ENCODE measurements at regions not wholly inside any gene's neighbourhood (a gene's known extent, or its start where the extent isn't known, plus 50 kb on each side); places are given as distances from the start of the nearest gene placed in this dataset.
A peak's percentile ranks its signal among the peaks of the same experiment; 100 is the strongest.

DNA sequence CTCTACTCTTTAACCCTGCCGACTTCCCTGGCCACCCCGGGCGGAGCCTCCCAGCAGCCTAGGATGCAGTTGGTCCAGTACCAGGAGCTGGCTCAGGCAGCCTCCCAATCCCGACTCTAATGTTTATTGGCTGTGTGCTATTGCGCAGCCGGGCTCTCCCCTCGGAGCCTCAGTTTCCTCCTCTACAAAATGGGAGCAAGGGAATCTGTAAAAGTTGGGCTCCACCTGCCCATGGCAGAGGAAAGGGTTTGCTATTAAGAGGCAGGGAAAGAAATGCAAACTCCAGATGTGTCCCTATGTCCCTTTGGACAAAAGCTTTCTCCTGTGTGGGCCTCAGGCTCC is 140.8 kb upstream of the PJA1 start:
- no peak for DNase-seq (ENCODE audit: low read depth in 2 of 2)

DNA sequence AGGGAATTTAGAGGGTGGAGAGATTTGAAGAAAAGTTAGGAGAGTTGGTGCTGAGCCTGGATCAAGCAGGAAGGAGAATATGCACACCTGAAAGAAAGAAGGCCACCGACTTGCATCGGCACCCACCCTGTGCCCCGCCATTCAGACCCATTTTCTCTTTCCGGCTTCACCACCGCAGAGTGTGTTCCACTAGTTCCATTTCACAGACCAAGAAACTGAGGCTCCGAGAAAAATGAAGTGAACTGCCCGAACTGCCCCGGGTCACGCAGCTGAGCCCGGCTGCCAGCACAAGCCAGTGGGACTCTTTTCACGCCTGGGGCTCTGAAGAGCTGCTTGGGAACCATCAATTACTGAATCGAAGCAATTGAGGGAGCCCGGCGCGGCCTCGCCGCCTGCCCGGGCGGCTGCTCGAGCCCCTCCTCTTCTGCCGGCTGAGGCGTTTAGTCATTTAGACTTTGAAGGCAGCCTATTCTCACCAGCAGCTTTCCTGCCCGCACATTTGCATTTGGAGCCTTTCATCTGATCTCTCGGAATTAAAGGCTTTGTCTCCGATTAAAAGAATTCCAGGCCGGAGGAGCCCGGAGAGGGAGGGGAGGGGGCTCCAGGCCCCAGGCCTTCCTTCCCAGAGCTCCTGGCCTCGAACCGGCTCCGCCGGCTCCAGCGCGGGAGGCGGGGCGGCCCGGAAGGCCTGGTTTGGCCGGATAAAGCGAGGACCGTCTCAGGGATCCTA is 140.2 kb upstream of the PJA1 start:
- no peak for DNase-seq (ENCODE audit: low read depth in 2 of 2)

GRCh38 chrX:69303231-69303630 is 138.0 kb upstream of the PJA1 start:
- DNase-seq (ENCODE audit: low read depth in 2 of 2): no peak

- DNase-seq (ENCODE audit: low read depth in 2 of 2): no peak
Measured at GRCh38 chrX:69299951-69300714, 134.9 kb upstream of the PJA1 start.

- no peak for DNase-seq (ENCODE audit: low read depth in 2 of 2)
Measured at GRCh38 chrX:69299285-69299684, 134.0 kb upstream of the PJA1 start.

DNA sequence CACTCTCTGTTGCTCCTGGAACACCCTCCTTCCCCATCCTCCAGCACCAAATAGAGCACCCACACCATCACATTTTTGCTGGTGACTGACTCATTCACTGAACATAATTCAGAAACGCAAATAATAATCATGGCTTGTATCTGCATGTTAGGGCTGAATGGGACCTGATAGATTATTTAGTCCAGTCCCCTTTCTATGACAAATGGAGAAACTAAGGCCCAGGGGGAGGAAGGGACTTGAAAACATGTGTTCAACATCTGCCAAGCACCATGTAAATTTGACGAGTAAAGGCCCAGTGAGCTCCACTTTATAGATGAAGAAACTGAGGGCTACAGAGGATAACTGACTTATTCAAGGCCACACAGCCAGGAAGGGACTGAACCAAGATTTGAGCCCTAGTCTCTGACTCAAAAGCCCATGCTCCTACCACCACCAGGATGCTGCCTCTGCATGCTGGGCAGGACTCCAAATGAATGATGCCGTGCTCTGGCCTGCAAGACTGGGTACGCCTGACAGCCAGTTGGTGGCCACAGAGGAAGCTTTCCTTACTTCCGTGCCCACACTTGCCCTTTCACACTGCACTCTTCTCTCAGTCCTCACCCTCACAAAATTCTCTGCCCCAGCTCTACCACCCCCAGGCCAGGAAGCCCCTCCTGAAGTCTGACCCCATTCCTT is 133.3 kb upstream of the PJA1 start:
- DNase-seq (ENCODE audit: low read depth in 2 of 2): no peak

DNA sequence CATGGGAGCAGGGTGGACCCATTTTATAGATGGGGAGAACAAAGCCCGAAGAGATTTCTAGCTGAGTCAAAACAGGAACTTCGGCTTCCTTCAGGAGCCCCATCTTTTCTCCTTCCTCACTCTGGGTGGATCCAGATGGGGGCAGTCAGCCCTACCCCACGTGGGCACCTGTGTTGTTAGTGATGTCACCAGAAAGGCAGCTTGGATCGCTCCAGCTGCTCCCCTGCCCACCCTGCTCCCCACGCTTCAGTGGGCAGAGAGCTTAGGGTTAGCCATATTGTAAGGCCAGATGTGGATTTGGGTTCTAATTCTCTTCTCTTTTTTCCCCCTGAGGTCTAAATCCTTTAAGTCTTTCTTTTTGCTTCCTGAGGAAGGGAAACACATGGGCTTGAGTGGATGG is 132.3 kb upstream of the PJA1 start:
- no peak for DNase-seq (ENCODE audit: low read depth in 2 of 2)

DNA sequence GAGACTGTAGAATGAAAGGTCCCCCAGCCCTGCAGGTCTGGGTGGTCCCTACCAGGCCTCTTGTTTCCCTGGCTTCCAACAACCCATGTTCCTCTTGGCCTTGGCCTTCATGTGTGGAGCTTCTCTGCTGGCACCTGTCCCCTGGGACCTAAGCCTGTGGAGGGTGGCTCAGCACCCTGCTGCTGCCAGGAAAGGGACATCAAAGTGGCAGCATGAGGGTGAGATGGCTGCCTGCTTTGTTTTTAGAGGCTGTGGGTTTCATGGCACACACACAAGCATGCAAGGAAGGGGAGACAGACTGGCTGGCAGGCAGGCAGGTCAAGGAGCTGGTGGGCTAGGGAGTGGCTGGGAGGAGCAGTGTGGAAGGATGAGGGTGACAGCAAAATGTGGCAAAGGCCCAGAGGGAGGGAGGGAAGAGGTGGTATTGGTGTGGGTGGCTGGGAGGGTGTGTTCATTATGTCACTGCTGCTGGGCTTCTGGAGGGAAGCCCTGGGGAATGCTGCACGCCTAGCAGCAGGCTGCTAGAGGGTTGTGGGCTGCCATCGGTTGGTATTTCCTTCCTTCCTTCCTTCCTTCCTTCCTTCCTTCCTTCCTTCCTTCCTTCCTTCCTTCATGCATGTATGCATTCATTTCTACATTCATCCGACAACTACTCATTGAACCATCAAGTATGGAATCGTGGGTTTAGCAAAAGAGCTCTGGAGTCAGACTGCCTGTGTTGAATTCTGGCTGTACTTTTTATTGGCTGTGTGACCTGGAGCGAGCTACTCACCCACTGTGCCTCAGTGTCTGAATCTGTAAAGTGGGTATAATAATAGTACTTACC is 128.7 kb upstream of the PJA1 start:
- no peak for DNase-seq (ENCODE audit: low read depth in 2 of 2)

DNA sequence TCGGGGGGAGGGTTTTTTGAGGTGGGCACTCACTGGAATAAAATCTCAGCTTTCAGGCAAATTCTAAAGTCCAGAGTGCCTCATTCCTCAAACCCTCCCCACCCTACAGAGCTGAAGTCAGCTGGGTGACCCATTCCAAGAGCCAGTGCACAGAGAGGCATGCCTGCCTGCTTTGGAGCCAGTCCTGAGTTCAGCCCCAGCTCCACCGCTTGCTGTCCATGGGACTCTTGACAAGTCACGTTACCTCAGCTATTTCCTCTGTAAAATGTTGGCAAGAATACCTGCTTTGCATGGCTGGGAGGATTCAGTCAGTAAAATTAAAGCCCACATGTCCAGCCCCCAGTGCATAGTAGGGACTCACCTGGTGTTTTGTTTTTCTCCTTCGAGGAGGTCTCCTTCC is 125.9 kb upstream of the PJA1 start:
- no peak for DNase-seq (ENCODE audit: low read depth in 2 of 2)

DNA sequence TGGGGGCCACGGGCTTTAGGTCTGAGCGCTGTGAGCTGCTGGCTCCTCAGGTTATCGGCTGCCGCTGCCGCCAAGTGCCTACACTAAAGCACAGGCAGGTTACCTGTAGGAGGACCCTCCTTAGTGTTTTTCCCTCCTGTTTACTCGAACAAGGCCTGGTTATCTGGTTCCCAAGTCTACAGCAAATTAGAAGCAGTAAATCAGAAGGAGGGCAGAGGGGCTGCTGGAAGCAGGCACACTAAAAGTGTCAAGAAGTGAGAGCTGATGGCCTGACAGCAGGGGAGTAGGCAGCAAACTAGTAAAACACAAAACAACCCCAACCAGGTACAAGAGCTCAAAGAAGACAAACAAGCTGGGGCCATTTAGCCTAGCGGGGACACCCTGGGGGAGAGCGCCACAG is 125.0 kb upstream of the PJA1 start:
- no peak for DNase-seq (ENCODE audit: low read depth in 2 of 2)

GRCh38 chrX:69289793-69290123 is 124.5 kb upstream of the PJA1 start:
- DNase-seq (ENCODE audit: low read depth in 2 of 2): no peak

DNA sequence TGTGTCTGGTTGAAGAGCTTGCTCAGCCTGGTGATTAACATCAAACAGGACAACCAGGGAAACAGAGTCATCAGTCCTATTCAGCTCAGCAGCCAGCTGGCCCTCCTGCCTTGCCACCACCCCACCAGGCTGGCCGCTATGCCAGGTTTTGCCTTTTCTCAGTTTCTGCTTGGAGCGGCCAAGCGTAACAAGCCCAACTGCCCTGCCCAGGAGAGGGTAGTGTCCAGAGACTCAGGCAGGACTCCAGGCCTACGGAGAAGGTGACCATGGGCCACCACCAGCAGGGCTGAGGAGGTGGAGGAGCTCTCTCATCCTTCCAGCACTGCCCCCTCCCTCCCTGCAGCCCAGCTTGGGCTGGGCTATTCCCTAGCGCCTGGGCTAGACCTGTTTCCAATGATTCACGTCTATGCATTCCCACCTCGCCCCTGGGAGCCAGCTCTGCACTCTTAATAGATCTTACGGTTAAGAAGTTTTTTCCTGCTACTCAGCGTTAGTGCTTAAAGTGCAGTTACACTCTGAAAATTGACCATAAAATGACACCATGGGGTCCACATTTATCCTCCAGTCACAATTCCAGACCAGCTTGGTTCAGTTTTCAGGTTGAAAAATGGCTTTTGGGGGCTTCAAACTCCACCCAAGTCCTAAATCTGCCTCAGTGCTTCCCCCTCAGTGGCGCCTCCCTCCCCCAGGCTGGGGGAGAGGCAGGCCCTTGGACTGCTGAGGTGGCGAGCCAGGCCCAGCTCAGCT is 124.0 kb upstream of the PJA1 start:
- no peak for DNase-seq (ENCODE audit: low read depth in 2 of 2)

DNA sequence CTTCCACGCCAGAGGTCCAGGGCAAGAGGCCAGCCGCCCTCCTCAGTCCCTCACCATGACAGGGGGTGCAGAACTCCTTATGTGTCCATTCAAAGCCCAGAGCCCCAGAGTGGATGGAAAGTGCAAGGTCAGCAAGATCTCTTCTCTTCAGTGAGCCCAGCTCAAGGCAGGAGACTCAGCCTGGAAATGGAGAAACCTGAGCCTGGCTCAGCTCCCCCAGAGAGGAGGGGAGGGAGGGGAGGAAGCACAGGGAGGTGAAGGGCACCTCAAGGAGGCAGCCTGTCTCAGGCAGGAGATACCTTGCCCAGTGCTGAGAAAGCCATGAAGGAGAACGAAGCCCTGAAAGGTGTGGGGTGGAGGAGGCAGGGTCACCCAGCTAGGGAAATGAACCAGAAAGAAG is 121.8 kb upstream of the PJA1 start:
- no peak for DNase-seq (ENCODE audit: low read depth in 2 of 2)

DNA sequence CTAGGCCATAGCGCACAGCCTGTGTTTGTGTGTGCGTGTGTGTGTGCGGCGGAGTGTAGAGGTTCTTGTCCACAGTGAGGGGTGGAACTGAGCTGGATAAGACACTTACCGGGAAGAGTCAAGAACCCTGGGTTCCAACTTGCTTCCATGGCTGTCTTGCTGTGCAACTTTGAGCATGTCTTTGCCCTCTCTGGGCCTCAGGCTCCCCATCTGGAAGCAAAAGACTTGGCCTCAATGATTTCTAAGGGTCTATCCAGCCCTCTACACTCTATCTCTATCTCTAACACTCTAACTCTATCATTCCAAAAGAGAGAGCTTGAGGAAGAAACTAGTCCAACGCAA is 121.3 kb upstream of the PJA1 start:
- no peak for DNase-seq (ENCODE audit: low read depth in 2 of 2)

DNA sequence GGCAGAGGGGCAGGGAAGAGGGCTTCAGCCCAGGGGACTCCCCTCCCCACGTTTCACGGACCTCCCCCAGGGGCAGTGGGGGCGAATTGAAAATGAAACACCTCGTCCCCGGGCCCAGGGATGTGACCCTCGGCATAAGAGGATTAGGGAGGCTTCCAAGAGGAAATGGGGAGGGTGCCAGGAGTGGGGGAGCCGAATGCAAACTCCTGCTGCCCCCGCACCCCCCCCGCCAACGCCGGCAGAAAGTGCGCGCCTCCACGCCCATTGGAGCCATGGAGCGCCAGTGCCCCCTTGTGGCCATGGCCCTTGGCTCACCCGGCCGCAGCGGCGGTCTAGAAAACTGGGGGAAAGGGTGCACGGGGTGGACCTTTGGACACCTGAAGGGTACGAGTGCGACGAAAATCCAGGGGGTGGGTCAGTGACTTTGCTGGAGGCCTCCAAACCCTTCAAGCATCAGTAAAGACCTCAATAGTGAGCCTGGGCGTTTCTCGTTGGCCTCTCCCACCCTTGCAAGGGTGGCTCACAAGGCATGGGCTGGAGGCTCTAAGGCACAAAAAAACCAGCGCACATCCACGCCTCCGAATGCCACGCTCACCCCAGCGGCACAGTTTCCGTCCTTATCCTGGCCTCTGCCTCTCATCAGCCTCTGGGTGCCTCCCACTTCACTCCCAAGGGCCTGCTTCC is 120.8 kb upstream of the PJA1 start:
- peak; percentile 5 to 11 for DNase-seq (ENCODE audit: low read depth in 2 of 2)

DNA sequence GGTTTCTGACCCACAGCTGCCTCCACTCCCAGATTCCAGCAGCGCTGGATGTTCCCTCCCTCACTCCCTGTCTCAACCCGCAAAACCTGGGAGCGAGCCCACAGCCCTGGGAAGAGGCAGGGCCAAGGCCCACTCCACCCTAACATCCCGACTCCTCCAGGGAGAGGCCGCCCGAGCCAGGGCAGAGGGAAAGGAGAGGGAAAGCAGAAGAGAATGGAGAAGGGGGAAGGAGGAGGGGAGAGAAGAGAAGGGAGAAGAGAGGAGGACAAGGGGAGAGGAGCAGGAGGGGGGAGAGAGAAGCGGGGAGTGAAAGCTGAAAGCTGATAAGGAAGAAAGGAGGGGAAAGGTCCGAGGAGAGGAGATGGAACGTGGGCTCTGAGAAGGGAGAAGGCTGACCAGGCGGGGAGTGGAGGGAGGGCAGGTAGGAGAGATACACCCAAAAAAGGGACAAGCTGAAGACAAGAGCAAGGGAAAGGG is 120.2 kb upstream of the PJA1 start:
- no peak for DNase-seq (ENCODE audit: low read depth in 2 of 2)

- DNase-seq (ENCODE audit: low read depth in 2 of 2): no peak
Measured at GRCh38 chrX:69284491-69284890, 119.2 kb upstream of the PJA1 start.

GRCh38 chrX:69282893-69283690 is 117.8 kb upstream of the PJA1 start:
- no peak for DNase-seq (ENCODE audit: low read depth in 2 of 2)

- DNase-seq (ENCODE audit: low read depth in 2 of 2): no peak
Measured at GRCh38 chrX:69280933-69281332, 115.7 kb upstream of the PJA1 start.

DNA sequence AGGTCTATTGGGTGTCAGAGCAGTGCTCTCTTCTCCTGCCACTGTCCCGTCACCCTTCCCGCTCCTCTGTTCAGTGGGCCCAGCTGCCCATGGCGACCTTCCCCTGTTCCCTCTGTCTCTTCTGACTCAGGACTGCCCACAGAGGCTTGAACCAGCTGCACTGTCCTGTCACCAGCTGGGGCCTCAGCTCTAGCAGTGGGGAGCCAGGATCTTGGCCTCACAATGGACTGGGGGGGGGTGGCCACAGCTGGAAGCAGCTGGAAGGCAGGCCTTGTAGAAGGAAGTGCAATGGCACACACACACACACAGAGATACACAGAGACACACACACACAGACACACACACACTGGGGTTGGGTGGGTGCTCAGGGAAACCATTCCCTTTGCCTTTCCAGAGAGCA is 114.0 kb upstream of the PJA1 start:
- DNase-seq (ENCODE audit: low read depth in 2 of 2): no peak

Data from stimulated activated CD8-positive, alpha-beta memory T cell treated with anti-CD3 and anti-CD28 coated beads, Interleukin-15, amount 100 ng/mL, for 4 hours (primary cell).